H1 (cell line): ENCODE measurements at regions not wholly inside any gene's neighbourhood (a gene's known extent, or its start where the extent isn't known, plus 50 kb on each side); places are given as distances from the start of the nearest gene placed in this dataset.

Experiments
- CTCF ChIA-PET: fragments of 300-600 bp; sonication (Branson Sonifier 250); formaldehyde crosslinking; loops from one replicate; lab custom pipeline; 2021; ENCODE audit not compliant: partially characterized antibody; lab: Charles Lee
- POLR2A ChIA-PET: fragments of 300-600 bp; sonication (Branson Sonifier 250); formaldehyde crosslinking; loops from one replicate; lab custom pipeline; 2021; ENCODE audit warnings: inconsistent platforms; ENCODE audit not compliant: partially characterized antibody; lab: Charles Lee
- DNase-seq, 2 experiments: peaks; one replicate each; pipeline versions ENCODE4 v3.0.0 to v3.0.0-alpha.2; 2010 to 2022; ENCODE audit warnings: low spot score in 2 of 2, low read depth in 1 of 2, mixed read lengths in 1 of 2
- FAIRE-seq: peaks from 2 replicates; lab custom pipeline; 2011; peaks lifted over from hg19 to GRCh38; lab: Jason Lieb, UNC
- H2AFZ ChIP-seq: 2 replicates; pipeline ENCODE4 v1.8.1; 2012; ENCODE audit warnings: low read length, inconsistent platforms
- H2AK5ac ChIP-seq: 2 replicates; pipeline ENCODE4 v1.6.1; 2013; ENCODE audit warnings: low read depth, low read length
- H2BK120ac ChIP-seq: replicated peaks from 2 replicates; pipeline ENCODE3; 2013; ENCODE audit warnings: low read depth, low read length, inconsistent platforms
- H2BK12ac ChIP-seq: 2 replicates; pipeline ENCODE4 v1.6.1; 2013; ENCODE audit warnings: low read depth, low read length
- H2BK15ac ChIP-seq: 2 replicates; pipeline ENCODE4 v1.6.1; 2013; ENCODE audit warnings: low read length
- H2BK20ac ChIP-seq: 2 replicates; pipeline ENCODE4 v1.6.1; 2013; ENCODE audit warnings: low read length
- H2BK5ac ChIP-seq: 2 replicates; pipeline ENCODE4 v1.6.1; 2013; ENCODE audit warnings: low read depth, low read length
- H3K14ac ChIP-seq: 2 replicates; pipeline ENCODE4 v1.6.1; 2013; ENCODE audit warnings: inconsistent platforms; ENCODE audit not compliant: insufficient read length
- H3K18ac ChIP-seq: 2 replicates; pipeline ENCODE4 v1.6.1; 2013; ENCODE audit warnings: low read length; ENCODE audit errors: extremely low read depth
- H3K23ac ChIP-seq: 2 replicates; pipeline ENCODE4 v1.6.1; 2013; ENCODE audit warnings: inconsistent platforms; ENCODE audit not compliant: insufficient read length
- H3K23me2 ChIP-seq: 2 replicates; pipeline ENCODE4 v1.6.1; 2013; ENCODE audit warnings: low read depth, low read length
- H3K27ac ChIP-seq: 2 replicates; pipeline ENCODE4 v1.6.1; 2011; ENCODE audit warnings: low read depth, low read length, inconsistent platforms
- H3K27me3 ChIP-seq, 4 experiments: replicated peaks in 1 of 4; 1 replicate in 1 of 4; 2 replicates in 3 of 4; pipeline versions ENCODE4 v1.6.1 to v1.8.1; 2011 to 2013; ENCODE audit warnings: low read length in 3 of 4, mild to moderate bottlenecking in 3 of 4, inconsistent platforms in 2 of 4, mixed read lengths in 2 of 4, moderate library complexity in 1 of 4; ENCODE audit not compliant: control insufficient read depth in 3 of 4, insufficient read depth in 3 of 4; ENCODE audit errors: extremely low read depth in 1 of 4
- H3K36me3 ChIP-seq, 4 experiments: 2 replicates each; pipeline versions ENCODE4 v1.6.1 to v1.8.1; 2011 to 2013; ENCODE audit warnings: mild to moderate bottlenecking in 4 of 4, low read length in 3 of 4, moderate library complexity in 2 of 4, control low read depth in 1 of 4, inconsistent platforms in 1 of 4; ENCODE audit not compliant: insufficient read depth in 4 of 4, control insufficient read depth in 2 of 4
- H3K4ac ChIP-seq: replicated peaks from 2 replicates; pipeline ENCODE3; 2013; ENCODE audit warnings: low read length, low read depth, mixed read lengths, inconsistent platforms; ENCODE audit not compliant: insufficient read length
- H3K4me1 ChIP-seq, 4 experiments: replicated peaks in 1 of 4; 1 replicate in 1 of 4; 2 replicates in 3 of 4; pipeline versions ENCODE4 v1.6.1 to v1.8.1; 2011 to 2013; ENCODE audit warnings: low read length in 3 of 4, inconsistent platforms in 2 of 4, mixed read lengths in 1 of 4; ENCODE audit not compliant: insufficient read depth in 4 of 4, control insufficient read depth in 3 of 4
- H3K4me2 ChIP-seq, 2 experiments: 2 replicates each; pipeline versions ENCODE4 v1.6.1 to v1.8.1; 2011 to 2013; ENCODE audit warnings: low read depth in 2 of 2, low read length in 2 of 2, control low read depth in 1 of 2, inconsistent platforms in 1 of 2, mild to moderate bottlenecking in 1 of 2; ENCODE audit not compliant: insufficient read depth in 1 of 2
- H3K4me3 ChIP-seq, 4 experiments: fragments of 200-600, 300-600 bp in 1 of 4; sonication (generic), shearing (Covaris generic), sonication (Bioruptor Twin) in 1 of 4; 2 replicates each; pipeline versions ENCODE4 v1.5.1 to v1.8.1; 2011 to 2016; ENCODE audit warnings: low read length in 4 of 4, low read depth in 3 of 4, control low read depth in 2 of 4, inconsistent platforms in 2 of 4, mild to moderate bottlenecking in 2 of 4, mixed read lengths in 1 of 4, moderate library complexity in 1 of 4; ENCODE audit not compliant: insufficient read depth in 2 of 4; ENCODE audit errors: extremely low read depth in 1 of 4
- H3K56ac ChIP-seq: replicated peaks from 2 replicates; pipeline ENCODE3; 2013; ENCODE audit warnings: low read depth, mild to moderate bottlenecking, mixed read lengths, low read length, inconsistent platforms; ENCODE audit not compliant: insufficient read length
- H3K79me1 ChIP-seq: 2 replicates; pipeline ENCODE4 v1.6.1; 2013; ENCODE audit warnings: low read depth, low read length, control low read depth
- H3K79me2 ChIP-seq, 2 experiments: 2 replicates each; pipeline versions ENCODE4 v1.6.1 to v1.8.1; 2012 to 2013; ENCODE audit warnings: low read length in 2 of 2, mild to moderate bottlenecking in 2 of 2, inconsistent platforms in 1 of 2; ENCODE audit not compliant: insufficient read depth in 2 of 2, control insufficient read depth in 1 of 2
- H3K9ac ChIP-seq, 4 experiments: replicated peaks in 1 of 4; 1 replicate in 1 of 4; 2 replicates in 3 of 4; pipeline versions ENCODE4 v1.6.1 to v1.8.1; 2011 to 2013; ENCODE audit warnings: low read depth in 3 of 4, low read length in 3 of 4, control low read depth in 2 of 4, mild to moderate bottlenecking in 2 of 4, moderate library complexity in 2 of 4, inconsistent platforms in 1 of 4; ENCODE audit errors: extremely low read depth in 1 of 4
- H3K9me3 ChIP-seq, 2 experiments: 2 replicates each; pipeline versions ENCODE4 v1.6.1 to v1.8.1; 2012 to 2013; ENCODE audit warnings: mild to moderate bottlenecking in 2 of 2, moderate library complexity in 2 of 2, control low read depth in 1 of 2, inconsistent platforms in 1 of 2, low read depth in 1 of 2, low read length in 1 of 2, mixed read lengths in 1 of 2; ENCODE audit not compliant: insufficient read depth in 2 of 2
- H4K20me1 ChIP-seq, 2 experiments: replicated peaks in 1 of 2; 2 replicates each; pipeline versions ENCODE3 to v1.8.1; 2011 to 2013; ENCODE audit warnings: inconsistent platforms in 2 of 2, low read length in 2 of 2, mild to moderate bottlenecking in 1 of 2; ENCODE audit not compliant: insufficient read depth in 2 of 2, control insufficient read depth in 1 of 2
- H4K5ac ChIP-seq: 2 replicates; pipeline ENCODE4 v1.6.1; 2013; ENCODE audit warnings: low read length, low read depth, mixed read lengths, inconsistent platforms; ENCODE audit not compliant: insufficient read length
- H4K8ac ChIP-seq: 2 replicates; pipeline ENCODE4 v1.8.0; 2013; ENCODE audit warnings: mild to moderate bottlenecking, moderate library complexity, low read length, inconsistent platforms; ENCODE audit not compliant: insufficient read depth; ENCODE audit errors: extremely low read depth
- H4K91ac ChIP-seq: replicated peaks from 2 replicates; pipeline ENCODE3; 2013; ENCODE audit warnings: low read length, mixed read lengths, inconsistent platforms; ENCODE audit not compliant: insufficient read length
- ATF3 ChIP-seq: IDR thresholded peaks from 2 replicates; pipeline ENCODE4 v1.6.1; 2011; ENCODE audit warnings: low read depth, mild to moderate bottlenecking, low read length; ENCODE audit not compliant: insufficient read depth
- BACH1 ChIP-seq: IDR thresholded peaks from 2 replicates; pipeline ENCODE4 v1.6.1; 2012; ENCODE audit warnings: low read length, improper control_type of control experiment
- CBX8 ChIP-seq: fragments of 300-800, 300-1000 bp; sonication (generic); IDR thresholded peaks from 2 replicates; pipeline ENCODE4 v1.7.1; 2016; ENCODE audit warnings: low read depth, low read length, borderline replicate concordance
- CHD2 ChIP-seq: IDR thresholded peaks from 2 replicates; pipeline ENCODE4 v1.6.1; 2012; ENCODE audit warnings: low read length, improper control_type of control experiment
- E2F6 ChIP-seq: IDR thresholded peaks from 2 replicates; pipeline ENCODE4 v1.6.1; 2012; ENCODE audit warnings: inconsistent platforms
- JUN ChIP-seq: IDR thresholded peaks from 2 replicates; pipeline ENCODE4 v1.6.1; 2011; ENCODE audit warnings: low read depth, mild to moderate bottlenecking, improper control_type of control experiment, low read length
- KDM1A ChIP-seq: fragments of 200-600, 300-600 bp; sonication (generic); IDR thresholded peaks from 2 replicates; pipeline ENCODE4 v1.7.1; 2016; ENCODE audit warnings: mild to moderate bottlenecking, low read length, borderline replicate concordance
- KDM4A ChIP-seq: IDR thresholded peaks from one replicate; pipeline ENCODE4 v1.7.1; 2012; ENCODE audit warnings: low read depth, mild to moderate bottlenecking, moderate library complexity, low read length, inconsistent platforms; ENCODE audit not compliant: severe bottlenecking
- PHF8 ChIP-seq: fragments of 200-600 bp; sonication (generic); conservative IDR thresholded peaks from 2 replicates; pipeline ENCODE4 v1.7.1; 2012; ENCODE audit warnings: low read depth, mild to moderate bottlenecking, inconsistent platforms, low read length, moderate library complexity
- RFX5 ChIP-seq: IDR thresholded peaks from 2 replicates; pipeline ENCODE4 v1.6.1; 2011; ENCODE audit warnings: low read depth, low read length, improper control_type of control experiment, borderline replicate concordance
- SUZ12 ChIP-seq: fragments of 200-600 bp; sonication (generic); IDR thresholded peaks from 2 replicates; pipeline ENCODE4 v1.6.1; 2012; ENCODE audit warnings: mild to moderate bottlenecking, inconsistent platforms, low read length, moderate library complexity, mixed read lengths
- TBP ChIP-seq: IDR thresholded peaks from 2 replicates; pipeline ENCODE4 v1.6.1; 2011; ENCODE audit warnings: low read depth, low read length, improper control_type of control experiment
- TCF12 ChIP-seq: IDR thresholded peaks from 2 replicates; pipeline ENCODE4 v1.6.1; 2011; ENCODE audit warnings: low read depth, mild to moderate bottlenecking, low read length
- WGBS, 2 experiments: shearing (Covaris generic) in 1 of 2; methylation state at CpG; one replicate each; pipeline versions ENCODE4 v1.1.6 to v1.1.7; 2013 to 2015; ENCODE audit warnings: low lambda C conversion rate in 2 of 2, mixed read lengths in 2 of 2, inconsistent platforms in 1 of 2, low coverage in 1 of 2, missing lambda C conversion rate in 1 of 2; ENCODE audit not compliant: insufficient replicate concordance in 2 of 2, insufficient coverage in 1 of 2, insufficient read length in 1 of 2; ENCODE audit errors: extremely low coverage in 1 of 2, missing lambda C conversion rate in 1 of 2; 5-methylcytosine and 5-hydroxymethylcytosine counted together

- H3K27me3 ChIP-seq, result no peaks in the 10 kb centered on the region
- no peak overlapping the region for H3K56ac ChIP-seq
- no peak overlapping the region for H2BK5ac ChIP-seq
- no peak overlapping the region for H3K4me3 ChIP-seq
- no peak overlapping the region for H3K27ac ChIP-seq
- no peak overlapping the region for H2BK120ac ChIP-seq
- H3K79me1 ChIP-seq, result no peaks in the 10 kb centered on the region
- no peak overlapping the region for H2AK5ac ChIP-seq
- TF ChIP-seq ATF3, result no peak
- TF ChIP-seq PHF8, result no peak
- no peak for TF ChIP-seq RFX5
- TF ChIP-seq CBX8, result no peak
- TF ChIP-seq TBP, result no peak
- no peak for TF ChIP-seq KDM4A
- no peak for TF ChIP-seq BACH1
- TF ChIP-seq SUZ12, result no peak
- TF ChIP-seq E2F6, result no peak
- no peak for TF ChIP-seq KDM1A
- no peak for TF ChIP-seq CHD2
- TF ChIP-seq TCF12, result no peak
- TF ChIP-seq JUN, result no peak
- DNase-seq (no peak), FAIRE-seq (no peak)
- H4K5ac ChIP-seq, result no peak overlapping the region
- no peak overlapping the region for H3K18ac ChIP-seq
- H3K4me2 ChIP-seq, result no peak overlapping the region
- H3K23ac ChIP-seq, result no peak overlapping the region
- H4K8ac ChIP-seq, result no peak overlapping the region
- no peaks in the 10 kb centered on the region for H4K20me1 ChIP-seq
- no peaks in the 10 kb centered on the region; the same call in 1 of the 2 replicates for H3K23me2 ChIP-seq
- POLR2A ChIA-PET, result no interaction called here
- no peak overlapping the region for H2AFZ ChIP-seq
- no peak overlapping the region for H3K4ac ChIP-seq
- no peaks in the 10 kb centered on the region for H3K79me2 ChIP-seq
- no peak overlapping the region for H2BK20ac ChIP-seq
- no peaks in the 10 kb centered on the region; a peak in 2 of 4 replicates for H3K9me3 ChIP-seq
- CTCF ChIA-PET, result interaction anchor here (1.0 kb wide), 1 partner anchor 9 kb away, joined by 3 read pairs; no protein-coding TSS in a partner anchor
- no peaks in the 10 kb centered on the region for H3K4me1 ChIP-seq
- no peak overlapping the region for H3K9ac ChIP-seq
- no peak overlapping the region for H4K91ac ChIP-seq
- no peak overlapping the region for H2BK15ac ChIP-seq
- 96% methylated on average over 2 of the region's 2 CpGs; no CpG with 5 or more reads in 1 of the 2 experiments for WGBS, 2 experiments
- no peak overlapping the region for H2BK12ac ChIP-seq
- H3K14ac ChIP-seq, result no peak overlapping the region
- no peaks in the 10 kb centered on the region for H3K36me3 ChIP-seq
These were observed 431.7 kb downstream of the TFAP2A start for GRCh38 chr6:9983168-9983567.
